Stromal cell of bone marrow (primary cell): ENCODE measurements at regions not wholly inside any gene's neighbourhood (a gene's known extent, or its start where the extent isn't known, plus 50 kb on each side); places are given as distances from the start of the nearest gene placed in this dataset.

Source experiments
- DNase-seq: peaks from one replicate; pipeline ENCODE4 v3.0.0-alpha.2; 2012; ENCODE audit warnings: low read depth

GRCh38 chr9:84177407-84177806 is 163.2 kb downstream of the SLC28A3 start:
- no peak for DNase-seq

GRCh38 chr9:84179531-84179930 is 161.0 kb downstream of the SLC28A3 start:
- DNase-seq: no peak

- no peak for DNase-seq
Observed at GRCh38 chr9:84187090-84187489, 153.5 kb downstream of the SLC28A3 start.

- DNase-seq: no peak
Observed at GRCh38 chr9:84189904-84190303, 150.7 kb downstream of the SLC28A3 start.

GRCh38 chr9:84190411-84190810 is 150.1 kb downstream of the SLC28A3 start:
- no peak for DNase-seq

GRCh38 chr9:84206801-84207370 is 133.7 kb downstream of the SLC28A3 start:
- no peak for DNase-seq

GRCh38 chr9:84207491-84207951 is 133.0 kb downstream of the SLC28A3 start:
- no peak for DNase-seq

- DNase-seq: no peak
Observed at GRCh38 chr9:84212246-84212645, 128.3 kb downstream of the SLC28A3 start.

GRCh38 chr9:84212982-84213381 is 127.6 kb downstream of the SLC28A3 start:
- DNase-seq: no peak

- no peak for DNase-seq
Observed at GRCh38 chr9:84216151-84216550, 124.4 kb downstream of the SLC28A3 start.

- no peak for DNase-seq
Observed at GRCh38 chr9:84218322-84218721, 122.2 kb downstream of the SLC28A3 start.

- no peak for DNase-seq
Observed at GRCh38 chr9:84224246-84224645, 116.3 kb downstream of the SLC28A3 start.
